Fibroblast of lung (primary cell): ENCODE measurements at regions not wholly inside any gene's neighbourhood (a gene's known extent, or its start where the extent isn't known, plus 50 kb on each side); places are given as distances from the start of the nearest gene placed in this dataset.

Experiments
- DNase-seq, 2 donors: peaks; one replicate each; pipeline versions ENCODE4 v3.0.0 to v3.0.0-alpha.2; 2010; ENCODE audit warnings: low read depth in 2 of 2
- H2AFZ ChIP-seq: 2 replicates; pipeline ENCODE4 v1.5.1; 2012; ENCODE audit warnings: low read length, control low read depth, inconsistent platforms
- H3K27ac ChIP-seq: 2 replicates; pipeline ENCODE4 v1.5.1; 2011; ENCODE audit warnings: low read length, control low read depth; ENCODE audit not compliant: insufficient read depth
- H3K27me3 ChIP-seq: 2 replicates; pipeline ENCODE4 v1.5.1; 2011; ENCODE audit warnings: mild to moderate bottlenecking, low read length; ENCODE audit not compliant: control insufficient read depth, insufficient read depth
- H3K36me3 ChIP-seq: 2 replicates; pipeline ENCODE4 v1.5.1; 2011; ENCODE audit warnings: low read length; ENCODE audit not compliant: control insufficient read depth, insufficient read depth
- H3K4me1 ChIP-seq: 2 replicates; pipeline ENCODE4 v1.5.1; 2011; ENCODE audit warnings: low read length; ENCODE audit not compliant: control insufficient read depth, insufficient read depth; ENCODE audit errors: extremely low read depth
- H3K4me2 ChIP-seq: 2 replicates; pipeline ENCODE4 v1.5.1; 2011; ENCODE audit warnings: low read length, control low read depth; ENCODE audit not compliant: insufficient read depth; ENCODE audit errors: extremely low read depth
- H3K4me3 ChIP-seq, 4 experiments: fragments of 200-600 bp in 1 of 4; sonication (generic) in 1 of 4; replicated peaks in 1 of 4; 2 replicates each; pipeline ENCODE4 v1.5.1; 2011 to 2016; ENCODE audit warnings: low read length in 4 of 4, low read depth in 3 of 4, mild to moderate bottlenecking in 3 of 4, control low read depth in 2 of 4, inconsistent platforms in 1 of 4, mixed read lengths in 1 of 4; ENCODE audit not compliant: insufficient read depth in 1 of 4; ENCODE audit errors: control extremely low read depth in 1 of 4
- H3K79me2 ChIP-seq: 2 replicates; pipeline ENCODE4 v1.5.1; 2012; ENCODE audit warnings: mild to moderate bottlenecking, low read length, inconsistent platforms; ENCODE audit not compliant: control insufficient read depth, insufficient read depth
- H3K9ac ChIP-seq: 2 replicates; pipeline ENCODE4 v1.5.1; 2011; ENCODE audit warnings: mild to moderate bottlenecking, low read length, control low read depth; ENCODE audit not compliant: insufficient read depth
- H3K9me3 ChIP-seq: 2 replicates; pipeline ENCODE4 v1.5.1; 2012; ENCODE audit warnings: low read depth, low read length; ENCODE audit not compliant: control insufficient read depth, insufficient read depth
- H4K20me1 ChIP-seq: 2 replicates; pipeline ENCODE4 v1.5.1; 2011; ENCODE audit warnings: low read length; ENCODE audit not compliant: control insufficient read depth, insufficient read depth; ENCODE audit errors: extremely low read depth
- EZH2 ChIP-seq: IDR thresholded peaks from 2 replicates; pipeline ENCODE4 v1.5.1; 2012; ENCODE audit warnings: low read length, control low read depth, mild to moderate bottlenecking; ENCODE audit errors: missing control alignments
- TF ChIP-seq, protein P1 (sequence below), 2 donors: IDR thresholded peaks in 1 of 2; conservative IDR thresholded peaks in 1 of 2; 1 replicate in 1 of 2; 2 replicates in 1 of 2; pipeline ENCODE4 v1.5.1; 2011 to 2012; ENCODE audit warnings: low read length in 2 of 2, control low read depth in 1 of 2, inconsistent platforms in 1 of 2, low read depth in 1 of 2, mild to moderate bottlenecking in 1 of 2

DNA sequence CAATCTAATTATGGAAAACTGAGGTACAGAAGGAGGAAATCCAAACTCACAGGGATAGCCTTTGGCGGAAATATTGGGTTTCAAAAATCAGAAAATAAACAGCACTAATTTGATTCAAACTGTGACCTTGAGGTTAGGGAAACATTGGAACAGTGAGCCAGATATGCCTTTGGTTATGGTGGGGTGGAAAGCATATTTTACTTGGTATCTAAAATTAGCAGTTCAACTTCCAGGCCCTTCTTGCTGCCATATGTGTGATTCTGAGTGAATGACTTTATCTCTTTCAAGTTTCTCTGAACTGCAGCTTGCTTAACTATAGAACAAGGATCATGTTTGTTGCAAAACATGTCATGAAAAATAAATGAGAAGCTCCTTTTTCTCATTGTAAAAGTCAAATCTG lies 240.9 kb upstream of the VEGFC start:
- Histone ChIP-seq H3K36me3 (no peaks in the 10 kb centered on the region), H3K4me1 (no peaks in the 10 kb centered on the region), H3K4me3 (no peak overlapping the region), H2AFZ (no peak overlapping the region), H3K9ac (no peak overlapping the region), H3K79me2 (no peaks in the 10 kb centered on the region), H3K27me3 (no peaks in the 10 kb centered on the region), H3K9me3 (no peaks in the 10 kb centered on the region), H3K4me2 (no peak overlapping the region), H4K20me1 (no peaks in the 10 kb centered on the region), H3K27ac (no peak overlapping the region)
- TF ChIP-seq EZH2: no peak
- TF ChIP-seq, protein P1, sequence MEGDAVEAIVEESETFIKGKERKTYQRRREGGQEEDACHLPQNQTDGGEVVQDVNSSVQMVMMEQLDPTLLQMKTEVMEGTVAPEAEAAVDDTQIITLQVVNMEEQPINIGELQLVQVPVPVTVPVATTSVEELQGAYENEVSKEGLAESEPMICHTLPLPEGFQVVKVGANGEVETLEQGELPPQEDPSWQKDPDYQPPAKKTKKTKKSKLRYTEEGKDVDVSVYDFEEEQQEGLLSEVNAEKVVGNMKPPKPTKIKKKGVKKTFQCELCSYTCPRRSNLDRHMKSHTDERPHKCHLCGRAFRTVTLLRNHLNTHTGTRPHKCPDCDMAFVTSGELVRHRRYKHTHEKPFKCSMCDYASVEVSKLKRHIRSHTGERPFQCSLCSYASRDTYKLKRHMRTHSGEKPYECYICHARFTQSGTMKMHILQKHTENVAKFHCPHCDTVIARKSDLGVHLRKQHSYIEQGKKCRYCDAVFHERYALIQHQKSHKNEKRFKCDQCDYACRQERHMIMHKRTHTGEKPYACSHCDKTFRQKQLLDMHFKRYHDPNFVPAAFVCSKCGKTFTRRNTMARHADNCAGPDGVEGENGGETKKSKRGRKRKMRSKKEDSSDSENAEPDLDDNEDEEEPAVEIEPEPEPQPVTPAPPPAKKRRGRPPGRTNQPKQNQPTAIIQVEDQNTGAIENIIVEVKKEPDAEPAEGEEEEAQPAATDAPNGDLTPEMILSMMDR (conservative IDR thresholded peaks at IDR 0.05 in 1 of 2, IDR thresholded peaks at IDR 0.05 in 1 of 2; ENCODE audit: low read depth in 1 of 2, low read length in 2 of 2): no peak
- no peak for DNase-seq

DNA sequence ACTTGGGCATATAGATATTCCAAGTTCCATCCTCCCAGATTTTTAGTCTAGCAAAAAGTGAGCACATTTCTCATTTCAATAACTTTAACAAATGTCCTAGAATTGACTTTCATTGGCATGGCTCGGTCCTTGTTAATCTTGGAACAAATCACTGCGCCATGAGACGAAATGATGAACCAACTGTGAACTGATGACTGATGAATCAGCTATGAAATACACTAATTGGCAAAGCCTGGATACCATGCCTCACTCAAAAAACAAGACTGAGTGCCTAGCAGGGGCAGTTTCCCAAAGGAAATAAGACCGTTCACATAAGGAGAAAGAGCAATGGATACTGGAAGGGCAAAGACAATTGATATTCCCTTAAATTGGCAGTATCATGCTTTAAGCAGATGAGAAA lies 248.6 kb upstream of the VEGFC start:
- Histone ChIP-seq H3K9me3 (no peaks in the 10 kb centered on the region), H3K79me2 (no peaks in the 10 kb centered on the region), H3K36me3 (no peaks in the 10 kb centered on the region), H4K20me1 (no peaks in the 10 kb centered on the region), H2AFZ (no peak overlapping the region), H3K27me3 (no peaks in the 10 kb centered on the region), H3K4me1 (no peaks in the 10 kb centered on the region), H3K4me3 (no peak overlapping the region), H3K4me2 (no peak overlapping the region), H3K27ac (no peak overlapping the region), H3K9ac (no peak overlapping the region)
- TF ChIP-seq, protein P1 (conservative IDR thresholded peaks at IDR 0.05 in 1 of 2, IDR thresholded peaks at IDR 0.05 in 1 of 2; ENCODE audit: low read depth in 1 of 2, low read length in 2 of 2): no peak
- no peak for TF ChIP-seq EZH2
- peak; percentile 6 to 41 for DNase-seq

DNA sequence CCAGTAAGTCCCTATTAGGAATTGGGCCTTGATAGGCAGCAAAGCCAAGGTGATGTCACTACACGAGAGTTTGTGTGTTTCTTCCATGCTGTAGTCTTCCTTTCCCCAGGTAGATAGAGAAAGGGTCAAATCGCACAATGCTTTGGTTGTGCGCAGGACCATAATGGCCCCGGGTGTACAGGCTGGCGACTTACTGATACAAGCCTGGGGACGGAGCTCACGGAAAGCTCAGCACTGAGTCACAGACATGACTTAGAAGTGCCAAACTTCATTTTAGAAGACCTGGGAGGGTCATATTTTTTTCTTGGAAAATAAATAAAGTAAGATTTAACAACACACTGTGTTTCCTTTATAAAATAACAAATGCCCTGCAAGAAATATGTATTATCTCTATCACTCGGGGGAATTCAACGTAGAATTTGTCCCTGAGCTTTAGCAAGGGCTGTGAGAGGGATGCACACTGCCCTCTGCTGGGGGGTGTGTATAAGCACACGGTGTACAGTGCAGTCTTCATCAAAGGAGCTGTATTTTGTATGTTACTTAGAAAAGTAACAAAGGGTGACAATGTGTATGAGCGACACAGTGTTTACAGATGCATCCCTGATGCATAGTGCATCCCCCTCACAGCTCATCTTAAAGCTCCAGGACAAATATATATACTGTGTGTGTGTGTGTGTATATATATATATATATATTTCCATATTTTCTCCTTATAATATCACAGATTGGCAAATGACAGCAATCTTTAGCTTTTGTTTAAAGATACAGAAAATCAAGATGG lies 254.5 kb upstream of the VEGFC start:
- TF ChIP-seq, protein P1 (conservative IDR thresholded peaks at IDR 0.05 in 1 of 2, IDR thresholded peaks at IDR 0.05 in 1 of 2; ENCODE audit: low read depth in 1 of 2, low read length in 2 of 2): peak; percentile 83 to 88
- no peak for TF ChIP-seq EZH2
- Histone ChIP-seq H3K9ac (no peak overlapping the region), H3K4me3 (no peak overlapping the region), H3K27me3 (no peaks in the 10 kb centered on the region), H3K4me2 (no peak overlapping the region), H3K27ac (no peak overlapping the region), H4K20me1 (no peaks in the 10 kb centered on the region), H2AFZ (no peak overlapping the region), H3K79me2 (no peaks in the 10 kb centered on the region), H3K4me1 (no peaks in the 10 kb centered on the region), H3K9me3 (no peaks in the 10 kb centered on the region), H3K36me3 (no peaks in the 10 kb centered on the region)
- peak; percentile 66 to 87 for DNase-seq
